ENCODE measurements at regions not wholly inside any gene's neighbourhood (a gene's known extent, or its start where the extent isn't known, plus 50 kb on each side); places are given as distances from the start of the nearest gene placed in this dataset.
"Not testable (repeated sequence)": the region's sequence is repeated elsewhere in the genome, so short reads cannot be mapped to it uniquely, and the experiment has no call there.

- no peak for DNase-seq
Observed at GRCh38 chr21:17738176-17738953, 80.8 kb downstream of the C21orf91 start.

DNA sequence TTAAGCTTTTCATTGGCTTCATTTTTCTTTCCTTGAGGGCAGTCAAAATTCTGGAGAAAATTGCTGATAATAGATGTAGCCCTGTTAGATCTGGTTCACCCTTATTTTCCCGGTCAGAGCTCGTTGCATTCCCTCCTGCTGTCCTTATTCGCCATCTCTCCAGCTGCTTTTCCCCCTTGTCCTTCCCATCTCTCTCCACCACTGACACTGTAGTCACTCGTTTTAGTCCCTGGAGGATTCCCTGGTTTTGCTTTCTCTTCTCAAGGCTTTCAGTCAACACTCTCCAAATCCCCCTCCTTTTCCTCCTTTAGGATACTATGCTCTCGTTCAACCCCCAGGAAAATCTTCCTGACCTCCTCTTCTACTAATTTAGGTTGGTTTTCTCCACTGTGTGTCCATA lies 83.1 kb downstream of the C21orf91 start:
- DNase-seq, result no peak

- DNase-seq, result no peak
Observed at GRCh38 chr21:17733209-17733608, 85.9 kb downstream of the C21orf91 start.

GRCh38 chr21:17732306-17732705 lies 86.8 kb downstream of the C21orf91 start:
- DNase-seq, result peak; percentile 19

- no peak for DNase-seq
Observed at GRCh38 chr21:17731554-17731953, 87.6 kb downstream of the C21orf91 start.

GRCh38 chr21:17730782-17731181 lies 88.4 kb downstream of the C21orf91 start:
- DNase-seq, result no peak

- DNase-seq, result no peak
Observed at GRCh38 chr21:17729455-17729854, 89.7 kb downstream of the C21orf91 start.

- DNase-seq, result no peak
Observed at GRCh38 chr21:17727361-17727760, 91.8 kb downstream of the C21orf91 start.

DNA sequence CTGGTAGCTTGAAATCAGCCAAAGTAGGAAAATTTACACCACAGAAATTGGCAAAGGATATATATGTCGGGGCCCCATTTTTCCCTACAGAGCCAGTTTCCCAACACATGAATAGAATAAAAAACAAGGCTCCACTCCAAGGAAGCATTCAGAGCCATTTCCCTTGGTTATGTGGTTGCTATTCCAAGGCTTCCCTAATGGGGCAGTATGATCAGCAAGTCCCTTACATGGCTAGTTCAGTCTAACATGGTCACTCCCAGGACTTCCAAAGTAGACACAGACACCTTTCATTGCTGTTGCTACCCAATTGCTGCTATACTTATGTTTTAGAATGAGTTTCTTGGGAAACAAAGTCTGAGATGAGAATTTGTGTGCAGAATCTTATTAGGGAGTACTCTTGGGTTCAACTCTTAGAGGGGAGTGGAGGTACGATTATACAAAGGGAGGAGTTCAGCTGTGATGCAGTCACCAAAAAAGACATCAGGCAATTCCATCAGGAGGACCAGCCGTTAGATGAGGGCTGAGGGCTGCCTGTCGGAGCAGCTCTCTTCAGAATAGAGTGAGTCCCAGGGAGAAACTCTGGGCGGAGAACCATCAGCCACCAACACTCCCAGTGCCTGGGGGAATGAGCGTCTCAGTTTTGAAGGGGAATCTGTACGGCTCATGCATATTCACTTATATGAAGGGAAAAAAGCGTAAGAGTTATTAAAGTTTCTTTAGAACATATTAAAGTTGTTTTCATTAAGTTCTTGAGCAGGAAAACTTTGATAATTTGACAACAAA lies 92.9 kb downstream of the C21orf91 start:
- no peak for DNase-seq

- DNase-seq, result no peak
Observed at GRCh38 chr21:17725339-17725738, 93.8 kb downstream of the C21orf91 start.

DNA sequence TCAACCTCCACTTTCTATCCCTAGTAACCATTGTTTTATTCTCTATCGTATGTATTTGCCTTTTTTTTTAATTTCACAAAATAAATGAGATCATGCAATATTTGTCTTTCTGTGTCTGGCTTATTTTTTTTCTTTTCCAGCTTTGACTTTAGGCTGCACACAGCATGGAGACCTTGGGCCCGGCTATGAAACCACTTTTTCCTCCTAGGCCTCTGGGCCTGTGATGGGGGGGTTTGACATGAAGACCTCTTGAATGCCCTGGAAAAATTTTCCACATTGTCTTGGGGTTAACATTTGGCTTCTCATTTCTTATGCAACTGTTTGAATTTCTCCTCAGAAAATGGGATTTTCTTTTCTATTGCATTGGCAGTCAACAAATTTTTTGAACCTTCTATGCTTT lies 100.2 kb upstream of the BTG3 start:
- no peak for DNase-seq

DNA sequence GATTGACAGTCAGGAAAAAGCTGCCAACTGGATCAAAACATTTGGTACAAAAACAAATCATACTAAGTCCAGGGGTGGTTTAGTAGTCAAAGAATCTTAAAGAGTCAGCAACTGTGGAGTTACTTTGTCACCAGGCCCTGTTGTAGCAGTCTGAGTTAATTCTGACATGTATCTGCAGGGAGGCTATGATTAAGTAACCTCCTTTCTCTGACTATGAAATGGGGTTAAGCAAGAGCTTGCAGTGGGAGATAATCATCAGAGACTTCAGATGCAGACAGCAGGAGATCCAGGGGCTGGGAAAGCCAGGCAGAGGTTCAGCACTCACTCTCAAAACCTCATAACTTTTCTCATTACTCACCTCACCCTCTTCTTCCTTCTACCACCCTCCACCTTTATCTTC lies 99.2 kb upstream of the BTG3 start:
- no peak for DNase-seq

- DNase-seq, result no peak
Observed at GRCh38 chr21:17709266-17709611, 96.5 kb upstream of the BTG3 start.

DNA sequence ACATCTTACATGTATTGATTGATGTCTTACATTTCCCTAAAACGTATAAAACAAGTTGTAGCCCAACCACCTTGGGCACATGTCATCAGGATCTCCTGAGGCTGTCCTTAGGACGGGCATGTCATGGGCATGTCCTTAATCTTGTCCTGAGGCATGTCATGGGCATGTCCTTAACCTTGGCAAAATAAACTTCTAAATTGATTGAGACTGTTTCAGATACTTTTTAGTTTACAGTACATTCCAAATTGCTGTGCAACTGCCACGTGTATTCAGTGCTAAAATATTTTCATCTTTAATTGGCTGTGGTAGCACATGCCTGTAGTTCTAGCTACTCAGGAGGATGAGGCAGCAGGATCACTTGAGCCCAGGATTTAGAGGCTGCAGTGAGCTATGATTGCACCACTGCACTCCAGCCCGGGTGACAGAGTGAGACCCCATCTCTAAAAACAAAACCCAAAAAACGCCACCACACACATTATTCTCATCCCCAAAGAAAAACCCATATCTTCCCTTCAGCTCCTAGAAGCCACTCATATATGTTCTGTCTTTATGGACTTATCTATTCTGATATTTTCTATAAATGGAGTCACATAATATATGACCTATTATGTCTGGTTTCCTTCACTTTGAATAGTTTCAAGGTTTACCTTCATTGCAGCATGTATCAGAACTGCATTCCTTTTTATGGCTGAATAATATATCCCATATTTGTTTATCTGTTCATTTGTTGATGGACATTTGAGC lies 96.0 kb upstream of the BTG3 start:
- DNase-seq, result no peak

DNA sequence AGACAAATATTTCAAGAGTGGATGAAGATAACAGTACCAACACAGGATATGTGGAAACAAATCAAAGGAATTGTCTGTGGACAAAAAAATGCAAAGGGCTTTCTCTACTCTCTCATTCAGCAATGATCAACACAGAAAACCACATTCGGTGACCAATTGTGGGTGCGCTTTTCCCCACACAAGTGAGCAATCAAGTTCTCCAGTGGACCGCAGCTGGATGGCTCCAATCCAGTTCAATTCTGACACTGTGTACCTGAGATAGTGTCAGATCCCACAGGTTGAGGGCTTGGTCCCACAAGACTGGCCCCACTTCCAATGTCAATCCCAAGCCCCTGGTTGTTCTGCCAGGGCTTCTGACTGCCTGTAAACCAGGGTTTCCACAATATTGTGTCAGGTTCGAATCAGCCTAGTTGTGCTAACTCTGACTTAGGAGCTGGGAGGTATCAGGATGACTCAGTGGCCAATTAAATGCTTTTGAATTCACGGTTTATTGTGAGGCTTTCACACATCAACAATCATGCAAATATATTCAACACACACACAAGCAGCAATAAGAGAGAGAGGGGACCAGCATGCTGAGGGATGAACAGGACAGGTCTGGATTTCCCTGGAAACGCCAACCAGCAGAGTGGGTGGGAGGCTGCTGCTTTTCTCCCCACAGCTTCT lies 87.0 kb upstream of the BTG3 start:
- no peak for DNase-seq

DNA sequence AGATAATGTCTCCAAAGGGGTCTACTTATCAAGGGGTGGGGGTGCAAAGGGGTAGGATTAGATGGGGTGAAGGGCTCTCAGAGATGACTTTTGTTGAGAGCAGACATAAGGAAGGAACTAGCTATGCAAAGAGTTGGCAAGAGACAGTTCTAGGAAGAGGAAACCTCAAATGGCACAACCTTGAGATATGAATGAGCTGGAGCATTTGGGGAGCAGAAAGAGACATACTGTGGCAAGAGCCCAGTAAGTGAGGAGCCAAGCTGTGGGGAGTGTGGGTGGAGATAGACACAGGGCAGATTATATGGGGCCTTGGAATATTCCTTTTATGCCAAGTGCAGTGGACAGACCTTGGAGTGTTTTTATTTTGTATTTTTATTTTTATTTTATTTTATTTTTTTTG lies 84.8 kb upstream of the BTG3 start:
- no peak for DNase-seq

DNA sequence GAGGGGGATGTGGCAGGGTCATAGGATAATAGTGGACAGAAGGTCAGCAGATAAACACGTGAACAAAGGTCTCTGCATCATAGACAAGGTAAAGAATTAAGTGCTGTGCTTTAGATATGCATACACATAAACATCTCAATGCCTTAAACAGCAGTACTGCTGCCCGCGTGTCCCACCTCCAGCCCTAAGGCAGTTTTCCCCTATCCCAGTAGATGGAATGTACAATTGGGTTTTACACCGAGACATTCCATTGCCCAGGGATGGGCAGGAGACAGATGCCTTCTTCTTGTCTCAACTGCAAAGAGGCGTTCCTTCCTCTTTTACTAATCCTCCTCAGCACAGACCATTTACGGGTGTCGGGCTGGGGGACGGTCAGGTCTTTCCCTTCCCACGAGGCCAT lies 81.7 kb upstream of the BTG3 start:
- not testable (repeated sequence) for DNase-seq

DNA sequence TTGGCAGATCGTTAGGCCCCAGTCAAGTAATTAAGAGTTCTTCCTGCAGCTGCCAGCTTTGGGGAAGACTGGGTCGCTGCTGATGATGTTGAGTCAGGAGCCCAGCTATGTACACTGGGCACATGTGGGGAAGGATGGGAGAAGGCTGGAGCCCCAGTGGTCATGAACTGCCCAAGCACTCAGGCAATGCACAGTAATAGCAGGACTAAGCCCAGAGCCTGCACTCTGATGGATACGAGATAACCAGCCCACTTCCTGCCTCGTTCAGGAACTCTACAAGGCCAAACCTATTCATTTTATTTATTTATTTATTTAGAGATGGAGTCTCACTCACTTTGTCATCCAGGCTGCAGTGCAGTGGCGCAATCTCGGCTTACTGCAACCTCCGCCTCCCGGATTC lies 81.1 kb upstream of the BTG3 start:
- DNase-seq, result no peak

- no peak for DNase-seq
Observed at GRCh38 chr21:17690078-17690494, 77.4 kb upstream of the BTG3 start.

DNA sequence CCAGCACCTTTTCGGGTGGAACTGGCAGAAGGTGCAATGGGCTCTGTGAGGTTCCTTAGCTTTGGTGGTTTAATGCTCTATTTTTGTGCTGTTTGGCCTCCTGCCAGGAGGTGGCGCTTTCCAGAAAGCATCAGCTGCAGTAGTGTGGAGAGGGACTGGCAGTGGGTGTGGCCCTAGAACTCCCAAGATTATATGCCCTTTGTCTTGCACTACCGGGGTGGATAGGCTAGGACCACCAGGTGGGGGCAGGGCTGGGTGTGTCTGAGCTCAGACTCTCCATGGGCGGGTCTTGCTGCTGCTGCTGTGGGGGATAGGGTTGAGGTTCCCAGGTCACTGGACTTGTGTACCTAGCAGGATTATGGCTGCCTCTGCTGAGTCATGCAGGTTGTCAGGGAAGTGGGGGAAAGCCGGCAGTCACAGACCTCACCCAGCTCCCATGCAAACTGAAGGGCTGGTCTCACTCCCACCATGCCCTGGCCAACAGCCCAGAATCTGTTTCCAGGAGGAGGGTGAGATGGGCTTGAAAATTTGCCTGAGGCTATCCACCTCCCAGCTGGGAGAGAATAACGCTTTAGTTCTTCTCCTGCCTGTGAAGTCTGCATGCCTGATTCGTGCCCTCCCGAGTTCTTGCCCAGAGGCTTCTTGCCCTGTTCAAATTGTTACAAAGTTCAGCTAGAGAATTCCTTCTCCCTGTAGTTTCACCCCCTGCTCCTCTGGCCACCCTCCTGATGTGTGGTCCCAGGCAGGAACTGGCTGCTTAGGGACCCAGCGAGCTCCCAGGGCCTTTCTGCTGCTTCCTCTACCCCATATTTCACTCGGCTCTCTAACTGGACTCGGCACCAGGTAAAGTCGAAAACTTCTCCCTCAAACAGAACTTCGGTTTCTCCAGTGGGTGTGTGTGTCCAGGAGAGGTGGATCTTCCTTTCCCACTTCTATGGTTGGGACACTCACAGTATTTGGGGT lies 76.5 kb upstream of the BTG3 start:
- peak; percentile 68 for DNase-seq

DNA sequence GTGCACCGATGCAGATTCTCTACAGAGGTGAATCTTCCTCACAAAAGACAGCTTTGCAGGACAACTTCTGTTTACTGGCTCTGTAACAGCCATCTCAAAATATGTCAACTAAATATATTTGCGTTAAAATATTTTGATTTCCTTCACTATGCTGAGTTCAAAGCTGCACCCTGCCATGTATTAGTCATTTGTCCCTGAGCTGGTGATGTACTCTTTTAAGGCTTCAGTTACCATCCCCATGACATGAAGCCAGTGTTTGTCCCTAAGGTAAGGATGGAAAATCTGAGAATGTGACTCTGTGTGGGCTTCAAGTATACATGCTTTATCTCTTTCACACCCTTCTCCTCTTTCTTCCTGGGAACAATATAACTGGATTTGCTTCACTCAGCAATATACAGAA lies 70.2 kb upstream of the BTG3 start:
- no peak for DNase-seq

GRCh38 chr21:17679002-17679600 lies 66.4 kb upstream of the BTG3 start:
- DNase-seq, result peak; percentile 69
